ENCODE measurements at regions not wholly inside any gene's neighbourhood (a gene's known extent, or its start where the extent isn't known, plus 50 kb on each side); places are given as distances from the start of the nearest gene placed in this dataset.

DNA sequence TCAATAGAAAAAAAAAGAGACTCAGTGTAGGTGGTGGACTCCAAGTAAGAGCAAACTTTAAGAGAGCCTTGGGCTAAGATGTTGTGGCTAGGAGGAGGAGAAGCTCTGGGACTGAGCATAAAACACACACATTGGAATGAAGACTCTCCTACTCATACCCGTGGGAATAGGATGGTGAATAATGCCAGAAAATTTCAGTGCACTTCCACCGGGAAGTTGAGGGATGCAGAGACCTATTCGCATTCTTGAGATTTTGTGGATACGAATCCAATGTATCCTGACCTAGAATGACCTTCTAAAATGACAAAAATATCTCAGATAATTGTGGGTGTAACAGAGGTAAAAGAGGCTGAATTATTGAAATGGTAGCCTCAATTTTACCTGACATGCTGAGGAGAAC is 388.7 kb upstream of the SGO1 start:
- no peak for TF ChIP-seq POLR2AphosphoS5 (IDR thresholded peaks at IDR 0.05; ENCODE audit: insufficient read depth in 1 of 2, low read depth in 1 of 2)
- TF ChIP-seq, protein P1, sequence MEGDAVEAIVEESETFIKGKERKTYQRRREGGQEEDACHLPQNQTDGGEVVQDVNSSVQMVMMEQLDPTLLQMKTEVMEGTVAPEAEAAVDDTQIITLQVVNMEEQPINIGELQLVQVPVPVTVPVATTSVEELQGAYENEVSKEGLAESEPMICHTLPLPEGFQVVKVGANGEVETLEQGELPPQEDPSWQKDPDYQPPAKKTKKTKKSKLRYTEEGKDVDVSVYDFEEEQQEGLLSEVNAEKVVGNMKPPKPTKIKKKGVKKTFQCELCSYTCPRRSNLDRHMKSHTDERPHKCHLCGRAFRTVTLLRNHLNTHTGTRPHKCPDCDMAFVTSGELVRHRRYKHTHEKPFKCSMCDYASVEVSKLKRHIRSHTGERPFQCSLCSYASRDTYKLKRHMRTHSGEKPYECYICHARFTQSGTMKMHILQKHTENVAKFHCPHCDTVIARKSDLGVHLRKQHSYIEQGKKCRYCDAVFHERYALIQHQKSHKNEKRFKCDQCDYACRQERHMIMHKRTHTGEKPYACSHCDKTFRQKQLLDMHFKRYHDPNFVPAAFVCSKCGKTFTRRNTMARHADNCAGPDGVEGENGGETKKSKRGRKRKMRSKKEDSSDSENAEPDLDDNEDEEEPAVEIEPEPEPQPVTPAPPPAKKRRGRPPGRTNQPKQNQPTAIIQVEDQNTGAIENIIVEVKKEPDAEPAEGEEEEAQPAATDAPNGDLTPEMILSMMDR (IDR thresholded peaks at IDR 0.05) = no peak

Data from vagina (tissue), 2 donors.